Posterior vena cava (tissue), 2 donors: ENCODE measurements at regions not wholly inside any gene's neighbourhood (a gene's known extent, or its start where the extent isn't known, plus 50 kb on each side); places are given as distances from the start of the nearest gene placed in this dataset.

Experiments used
- DNase-seq: peaks from one replicate; pipeline ENCODE4 v3.0.0-alpha.2; 2020; ENCODE audit warnings: low spot score
- intact Hi-C, 2 donors: fragments of 100-400 bp; cut with DNase I; formaldehyde crosslinking; loops; one replicate each; pipeline versions ENCODE4 v1.14.1 to v1.14.2; 2022 to 2023
- donor health status: DM: yes; HTN: yes; CAD: no.
- donor health status: DM: yes; HTN: yes; CAD: no.

- DNase-seq: no peak
Measured at GRCh38 chr9:120065151-120065550, 514.8 kb downstream of the CDK5RAP2 start.

GRCh38 chr9:120045011-120045410, 535.0 kb downstream of the CDK5RAP2 start:
- intact Hi-C loops: no loop called here

More at GRCh38 chr9:120065151-120065550, 514.8 kb downstream of the CDK5RAP2 start:
- intact Hi-C loops: no loop called here

DNA sequence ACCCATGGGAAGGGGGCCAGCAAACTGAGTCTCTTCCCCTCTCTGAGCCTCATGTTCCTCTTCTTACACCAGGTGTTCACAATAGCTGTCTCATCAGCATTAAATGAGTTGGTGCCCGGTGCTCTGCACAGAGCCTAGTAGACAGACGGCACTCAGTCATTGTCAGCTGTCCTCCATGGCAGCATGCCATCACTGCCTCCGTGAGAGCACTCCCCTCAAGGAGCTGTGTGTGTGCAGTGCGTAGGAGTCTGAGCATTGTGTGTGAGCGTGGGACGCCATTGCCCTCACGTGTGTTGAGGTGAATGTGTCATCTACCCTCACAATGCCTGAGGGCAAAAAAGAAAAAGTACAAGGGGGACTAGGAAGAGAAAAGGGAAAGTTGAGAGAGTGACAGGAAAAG, 536.5 kb downstream of the CDK5RAP2 start:
- intact Hi-C loops: no loop called here
- no peak for DNase-seq

More at GRCh38 chr9:120045011-120045410, 535.0 kb downstream of the CDK5RAP2 start:
- DNase-seq: no peak

DNA sequence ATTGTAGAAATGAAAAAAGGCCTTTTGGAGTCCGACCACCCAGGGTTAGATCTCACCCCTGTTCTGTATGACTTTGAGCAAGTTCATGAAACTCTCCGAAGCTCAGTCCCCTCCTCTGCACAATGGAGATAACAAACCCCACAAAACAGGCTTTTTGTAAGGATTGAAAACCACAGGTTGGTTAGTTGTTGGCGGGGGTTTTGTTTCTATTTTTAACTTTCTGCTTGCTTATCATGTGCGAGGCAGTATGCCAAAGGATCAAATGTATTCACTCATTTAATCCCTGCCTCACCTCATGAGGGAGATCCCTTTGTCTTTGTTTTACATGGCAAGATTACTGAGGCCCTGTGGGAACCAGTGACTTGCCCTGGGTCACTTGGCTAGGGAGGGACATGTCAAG, 539.1 kb downstream of the CDK5RAP2 start:
- intact Hi-C loops: no loop called here
- DNase-seq: no peak

- intact Hi-C loops: no loop called here
- no peak for DNase-seq
Measured at GRCh38 chr9:120038342-120038741, 541.6 kb downstream of the CDK5RAP2 start.

- DNase-seq: no peak
- intact Hi-C loops: no loop called here
Measured at GRCh38 chr9:120032639-120033038, 547.3 kb downstream of the CDK5RAP2 start.

GRCh38 chr9:120030847-120031246, 549.1 kb downstream of the CDK5RAP2 start:
- intact Hi-C loops: no loop called here

GRCh38 chr9:120018550-120018949, 561.4 kb downstream of the CDK5RAP2 start:
- no peak for DNase-seq
- intact Hi-C loops: no loop called here

More at GRCh38 chr9:120030847-120031246, 549.1 kb downstream of the CDK5RAP2 start:
- DNase-seq: no peak

DNA sequence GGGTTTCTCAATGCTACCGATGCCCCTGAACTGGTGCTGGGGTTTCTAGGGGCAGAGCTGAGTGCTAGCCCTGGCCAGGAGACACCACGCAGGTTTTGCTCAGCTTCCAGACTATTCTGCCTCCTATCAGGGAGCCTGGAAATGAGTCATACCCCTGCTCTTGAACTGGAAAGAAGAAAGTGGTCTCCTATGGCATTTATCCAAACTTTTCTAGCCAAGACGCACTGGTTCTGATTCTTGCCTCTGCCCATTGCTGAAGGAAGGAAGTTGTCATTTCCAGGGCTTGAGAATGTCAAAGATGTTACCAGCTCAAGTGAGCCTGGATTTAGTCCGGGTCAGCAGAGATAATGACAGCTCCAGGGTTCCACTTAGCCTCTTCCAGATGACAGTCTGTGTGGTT, 561.9 kb downstream of the CDK5RAP2 start:
- no peak for DNase-seq
- intact Hi-C loops: no loop called here

- intact Hi-C loops: no loop called here
- no peak for DNase-seq
Measured at GRCh38 chr9:120016231-120016630, 563.7 kb downstream of the CDK5RAP2 start.

- intact Hi-C loops: no loop called here
- no peak for DNase-seq
Measured at GRCh38 chr9:120014796-120015195, 565.2 kb downstream of the CDK5RAP2 start.

GRCh38 chr9:120009856-120010255, 570.1 kb downstream of the CDK5RAP2 start:
- DNase-seq: no peak
- intact Hi-C loops: no loop called here

GRCh38 chr9:120001536-120001935, 578.4 kb downstream of the CDK5RAP2 start:
- intact Hi-C loops: no loop called here
- no peak for DNase-seq

DNA sequence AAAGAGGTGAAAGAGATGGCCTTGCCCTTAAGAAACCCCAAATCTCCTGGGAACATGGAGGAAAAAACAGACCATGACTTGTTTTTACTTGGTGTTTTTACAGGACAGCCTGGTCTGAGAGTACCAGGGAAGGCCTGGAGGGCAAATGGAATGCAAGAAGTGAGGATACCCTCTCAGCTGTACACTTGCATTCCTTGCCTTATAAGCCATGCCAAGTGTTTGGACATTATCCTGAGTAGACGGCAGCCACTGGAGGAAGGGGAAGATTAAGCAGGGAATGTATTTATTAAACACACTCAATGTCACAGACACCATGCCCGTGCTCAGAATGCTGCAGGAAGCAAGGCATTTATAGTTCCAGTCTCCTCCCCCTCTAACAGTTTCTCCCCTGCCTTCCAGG, 581.4 kb downstream of the CDK5RAP2 start:
- no peak for DNase-seq
- intact Hi-C loops: no loop called here

DNA sequence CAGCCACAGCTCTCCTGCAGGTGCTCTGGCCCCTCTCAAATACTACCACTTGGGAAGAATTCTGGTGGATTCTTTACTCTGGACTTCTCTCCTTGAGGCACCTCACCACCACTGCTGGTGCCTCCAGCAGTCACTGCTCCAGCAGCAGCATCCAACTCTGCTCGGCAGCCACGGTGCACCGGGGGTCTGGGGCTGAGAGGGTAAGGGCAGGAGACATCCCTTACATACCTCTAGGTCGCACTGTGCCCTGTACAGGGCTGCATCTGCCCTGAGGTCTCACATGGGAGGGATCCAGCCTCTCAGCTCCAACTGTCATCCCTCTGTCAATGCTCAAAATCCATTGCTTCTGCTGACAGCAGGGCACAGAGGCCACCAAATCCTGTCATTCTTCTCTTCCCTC, 588.2 kb downstream of the CDK5RAP2 start:
- DNase-seq: no peak
- intact Hi-C loops: no loop called here

- no peak for DNase-seq
- intact Hi-C loops: loop anchor here in 1 of 2 donors (5.0 kb wide), 1 partner anchor 924 kb away; no protein-coding TSS in a partner anchor
Measured at GRCh38 chr9:119986713-119987112, 593.3 kb downstream of the CDK5RAP2 start.

DNA sequence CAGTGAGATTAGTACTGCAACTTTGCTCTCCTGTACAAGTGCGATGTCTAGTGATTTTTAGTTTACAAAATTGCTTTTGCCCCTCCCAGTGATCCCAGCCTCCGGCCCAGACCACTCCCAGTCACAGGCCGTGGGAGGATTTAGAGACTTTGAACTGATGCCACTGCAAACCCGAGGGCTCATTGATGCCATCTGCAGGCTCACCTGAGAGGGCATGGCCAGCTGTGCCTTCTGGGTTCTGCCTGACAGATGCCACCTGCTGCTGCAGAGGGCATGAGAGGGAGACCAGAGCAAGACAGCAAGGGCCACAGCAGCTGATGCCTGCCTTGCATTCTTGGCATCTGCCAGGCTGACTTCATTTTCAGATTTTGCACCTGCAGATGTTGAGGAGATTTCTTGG, 593.8 kb downstream of the CDK5RAP2 start:
- DNase-seq: no peak
- intact Hi-C loops: loop anchor here in 1 of 2 donors (5.0 kb wide), 1 partner anchor 924 kb away; no protein-coding TSS in a partner anchor

DNA sequence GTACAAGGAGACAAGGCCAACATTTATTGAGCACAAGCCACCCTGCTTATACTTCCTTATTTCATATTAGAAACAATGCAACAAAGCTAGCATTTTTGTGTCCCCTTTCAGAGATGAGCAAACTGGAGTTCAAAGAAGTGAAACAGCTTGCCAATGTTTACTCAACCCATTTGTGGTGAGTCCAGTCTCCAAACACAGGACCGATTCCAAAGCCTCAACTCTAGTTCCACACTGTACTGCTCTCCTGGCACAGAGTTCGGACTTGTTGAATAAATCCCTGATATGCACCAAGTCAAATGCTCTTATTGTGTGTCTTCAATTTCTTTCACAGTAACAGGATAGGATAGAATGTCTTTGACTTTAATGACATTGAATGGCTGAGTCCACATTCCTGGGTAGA, 604.8 kb upstream of the BRINP1 start:
- intact Hi-C loops: no loop called here
- no peak for DNase-seq

- DNase-seq: peak; percentile 93
- intact Hi-C loops: loop anchor here in 1 of 2 donors (10.0 kb wide), 1 partner anchor 414 kb away; no protein-coding TSS in a partner anchor
Measured at GRCh38 chr9:119968836-119969707, 599.8 kb upstream of the BRINP1 start.

DNA sequence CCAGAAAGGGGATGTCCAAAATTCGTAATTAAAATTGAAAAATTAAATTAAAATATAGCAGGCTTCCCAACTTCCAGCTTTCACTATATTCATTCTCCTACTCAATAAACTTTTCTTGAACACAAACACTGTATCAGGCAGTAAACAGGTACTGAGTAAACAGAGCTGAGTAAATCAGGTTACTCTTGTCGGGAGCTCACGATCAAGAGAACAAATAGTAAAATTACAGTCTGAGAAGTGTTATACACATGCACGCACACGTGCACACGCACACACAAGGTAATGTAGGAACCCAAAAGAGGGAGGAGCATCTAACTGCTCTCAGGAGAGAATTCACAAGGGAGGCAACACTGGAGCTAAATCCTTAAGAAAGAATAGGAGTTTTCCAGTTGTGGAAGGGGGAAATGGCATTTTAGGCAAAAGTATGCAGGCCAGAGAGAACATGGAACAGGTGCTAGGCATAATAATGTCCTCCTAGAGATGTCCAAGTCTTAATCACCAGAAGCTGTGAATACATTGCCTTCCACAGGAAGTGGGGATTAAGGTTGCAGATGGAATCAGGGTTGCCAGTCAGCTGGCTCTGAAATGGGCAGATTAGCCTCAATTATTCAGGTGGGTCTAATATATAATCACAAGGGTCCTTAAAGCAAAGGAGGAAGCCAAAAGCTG, 598.8 kb upstream of the BRINP1 start:
- DNase-seq: no peak
- intact Hi-C loops: loop anchor here in 1 of 2 donors (10.0 kb wide), 1 partner anchor 413 kb away; no protein-coding TSS in a partner anchor
